AG04450 (cell line): ENCODE measurements at regions not wholly inside any gene's neighbourhood (a gene's known extent, or its start where the extent isn't known, plus 50 kb on each side); places are given as distances from the start of the nearest gene placed in this dataset.

Experiments used
- CTCF ChIA-PET: fragments of 300-600, 350-600 bp; formaldehyde crosslinking; extraction: SDS; loops from one replicate; lab custom pipeline; 2022; ENCODE audit warnings: antibody characterized with exemption, inconsistent platforms; lab: Charles Lee
- POLR2A ChIA-PET: fragments of 350-600 bp; formaldehyde crosslinking; extraction: SDS; loops from one replicate; lab custom pipeline; 2021; ENCODE audit warnings: antibody characterized with exemption, inconsistent platforms; lab: Yijun Ruan, JAX
- DNase-seq: peaks from one replicate; pipeline ENCODE4 v3.0.0-alpha.2; 2011; ENCODE audit warnings: low read depth, low spot score
- H3K27ac ChIP-seq: one replicate; pipeline ENCODE4 v1.5.1; 2012; ENCODE audit warnings: low read depth, low read length, control low read depth
- H3K27me3 ChIP-seq: one replicate; pipeline ENCODE4 v1.6.0; 2012; ENCODE audit warnings: low read length; ENCODE audit not compliant: control insufficient read depth, insufficient read depth
- H3K4me3 ChIP-seq: 2 replicates; pipeline ENCODE4 v1.5.1; 2011; ENCODE audit warnings: mild to moderate bottlenecking, low read depth, low read length, control low read depth
- H3K9me3 ChIP-seq: 2 replicates; pipeline ENCODE4 v1.5.1; 2012; ENCODE audit warnings: low read length; ENCODE audit not compliant: control insufficient read depth, insufficient read depth
- TF ChIP-seq, protein P1 (sequence below): IDR thresholded peaks from 2 replicates; pipeline ENCODE4 v1.5.1; 2011; ENCODE audit warnings: low read depth, low read length, control low read depth, inconsistent platforms

DNA sequence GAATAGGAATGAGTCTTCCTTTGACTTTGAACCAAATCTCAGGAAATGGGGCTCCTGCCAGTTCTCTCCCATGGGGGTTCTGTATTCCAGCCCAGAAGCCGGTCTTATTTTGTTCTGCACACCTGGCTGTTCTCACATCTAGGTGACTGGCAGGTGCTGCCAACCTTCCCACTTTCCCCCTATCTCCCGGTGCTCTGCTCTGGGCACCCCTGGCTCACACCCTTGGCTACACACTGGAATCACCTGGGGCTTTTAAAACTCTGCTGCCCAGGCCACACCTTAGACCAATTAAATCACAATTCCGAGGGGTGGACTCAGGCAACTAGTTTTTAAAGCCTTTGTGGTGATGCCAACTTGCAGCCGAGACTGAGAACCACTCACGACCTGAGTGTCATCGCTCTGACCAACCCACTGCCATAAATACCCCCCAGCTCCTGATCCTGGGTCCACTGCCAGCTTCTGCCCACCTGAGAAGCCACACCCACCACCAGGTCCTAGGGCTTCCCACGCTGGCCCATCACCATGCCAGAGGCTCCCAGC, 69.2 kb downstream of the KCNF1 start:
- Histone ChIP-seq H3K27ac (no peak overlapping the region), H3K9me3 (no peaks in the 10 kb centered on the region; the same call in 1 of the 2 replicates), H3K4me3 (no peak overlapping the region), H3K27me3 (no peaks in the 10 kb centered on the region)
- POLR2A ChIA-PET, result no interaction called here
- CTCF ChIA-PET, result no interaction called here
- DNase-seq, result no peak
- TF ChIP-seq, protein P1, sequence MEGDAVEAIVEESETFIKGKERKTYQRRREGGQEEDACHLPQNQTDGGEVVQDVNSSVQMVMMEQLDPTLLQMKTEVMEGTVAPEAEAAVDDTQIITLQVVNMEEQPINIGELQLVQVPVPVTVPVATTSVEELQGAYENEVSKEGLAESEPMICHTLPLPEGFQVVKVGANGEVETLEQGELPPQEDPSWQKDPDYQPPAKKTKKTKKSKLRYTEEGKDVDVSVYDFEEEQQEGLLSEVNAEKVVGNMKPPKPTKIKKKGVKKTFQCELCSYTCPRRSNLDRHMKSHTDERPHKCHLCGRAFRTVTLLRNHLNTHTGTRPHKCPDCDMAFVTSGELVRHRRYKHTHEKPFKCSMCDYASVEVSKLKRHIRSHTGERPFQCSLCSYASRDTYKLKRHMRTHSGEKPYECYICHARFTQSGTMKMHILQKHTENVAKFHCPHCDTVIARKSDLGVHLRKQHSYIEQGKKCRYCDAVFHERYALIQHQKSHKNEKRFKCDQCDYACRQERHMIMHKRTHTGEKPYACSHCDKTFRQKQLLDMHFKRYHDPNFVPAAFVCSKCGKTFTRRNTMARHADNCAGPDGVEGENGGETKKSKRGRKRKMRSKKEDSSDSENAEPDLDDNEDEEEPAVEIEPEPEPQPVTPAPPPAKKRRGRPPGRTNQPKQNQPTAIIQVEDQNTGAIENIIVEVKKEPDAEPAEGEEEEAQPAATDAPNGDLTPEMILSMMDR, result no peak

DNA sequence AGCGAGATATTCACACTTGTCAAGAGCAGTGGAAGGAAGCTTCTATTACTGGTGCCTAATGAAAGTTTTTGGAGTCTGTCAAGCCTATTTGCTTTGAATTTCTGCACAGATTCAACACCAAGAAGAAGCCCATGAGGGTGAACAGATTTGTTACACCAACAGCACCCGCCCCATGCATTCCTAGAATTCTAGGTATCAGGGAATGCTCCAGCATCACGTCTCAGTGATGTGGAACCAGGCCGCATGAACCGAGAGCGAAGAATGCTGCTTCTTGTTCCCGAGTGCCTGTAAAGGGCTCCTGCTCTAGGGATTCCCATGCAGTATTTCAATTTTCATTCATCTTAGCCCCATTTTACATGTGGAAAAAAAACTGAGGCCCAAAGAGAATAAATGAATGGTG, 69.7 kb downstream of the KCNF1 start:
- TF ChIP-seq, protein P1, result no peak
- Histone ChIP-seq H3K9me3 (no peaks in the 10 kb centered on the region; the same call in 1 of the 2 replicates), H3K27me3 (no peaks in the 10 kb centered on the region), H3K27ac (no peak overlapping the region), H3K4me3 (no peak overlapping the region)
- POLR2A ChIA-PET, result no interaction called here
- DNase-seq, result no peak
- CTCF ChIA-PET, result no interaction called here

DNA sequence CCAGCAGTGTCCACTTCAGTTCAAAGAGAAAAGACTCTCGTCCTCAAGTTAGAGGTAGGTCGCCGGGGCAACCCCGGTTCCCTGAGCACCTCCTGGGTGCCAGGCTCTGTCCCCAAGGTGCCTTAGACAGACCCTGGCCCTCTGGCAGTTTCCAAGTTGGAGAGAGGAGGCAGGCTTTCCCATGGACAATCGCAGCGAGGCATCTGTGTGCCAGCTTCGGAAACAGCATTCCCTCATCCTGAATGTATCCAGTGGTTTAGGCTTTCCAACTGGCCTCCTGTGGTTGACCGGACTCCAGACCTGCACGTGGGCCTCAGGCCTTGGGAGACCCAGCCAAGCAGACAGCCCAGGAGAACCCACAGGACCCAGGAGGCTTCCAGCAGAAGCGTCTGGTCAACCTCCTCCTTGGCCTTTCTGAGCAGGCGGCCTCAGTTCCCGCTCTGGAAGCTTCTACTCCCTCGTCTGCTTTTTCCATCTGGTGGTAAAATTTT, 70.3 kb downstream of the KCNF1 start:
- no peak overlapping the region for H3K4me3 ChIP-seq
- H3K27me3 ChIP-seq, result no peaks in the 10 kb centered on the region
- no peak overlapping the region for H3K27ac ChIP-seq
- no peaks in the 10 kb centered on the region; the same call in 1 of the 2 replicates for H3K9me3 ChIP-seq
- CTCF ChIA-PET, result interaction anchor here (0.6 kb wide), 1 partner anchor 70 kb away, joined by 3 read pairs; the partner anchor contains the start of gene KCNF1
- TF ChIP-seq, protein P1, result no peak
- POLR2A ChIA-PET, result no interaction called here
- DNase-seq, result no peak

DNA sequence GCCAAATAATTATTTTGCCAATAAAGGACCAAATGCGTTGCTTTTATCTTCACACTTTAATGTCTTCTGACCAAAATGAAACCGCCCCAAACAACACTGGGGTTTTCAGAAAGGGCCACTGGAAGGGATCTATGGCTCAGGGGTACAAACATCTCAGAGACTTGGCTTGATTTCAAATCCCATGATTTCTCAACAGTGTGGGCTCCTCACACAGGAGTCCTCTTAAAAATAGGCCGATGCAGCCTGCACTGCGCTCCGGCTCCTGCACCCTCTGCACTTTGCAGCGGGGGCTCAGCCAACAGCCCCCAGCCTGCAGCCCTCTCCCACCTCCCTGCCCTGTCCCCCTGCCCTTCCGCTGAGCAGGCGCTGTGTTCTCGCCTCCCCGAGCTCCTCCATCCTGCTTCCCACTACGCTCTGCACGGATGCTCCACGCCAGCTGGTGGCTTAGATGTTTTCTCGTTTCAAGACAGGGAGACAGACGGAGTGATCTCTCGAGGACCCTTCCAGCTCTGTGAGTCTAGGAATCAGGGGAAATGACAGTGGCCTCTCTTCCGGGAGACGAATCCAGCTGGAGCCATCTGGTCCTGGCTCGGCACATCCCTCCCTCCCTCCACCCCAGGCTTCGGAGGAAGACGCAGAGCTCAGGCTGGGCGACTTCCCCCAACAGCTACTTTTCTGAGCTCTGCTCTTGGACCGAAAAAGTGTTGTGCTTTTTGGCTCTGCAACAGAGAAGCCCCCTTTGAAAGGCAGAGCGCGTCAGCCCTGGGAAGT, 71.4 kb downstream of the KCNF1 start:
- CTCF ChIA-PET, result interaction anchor here (1.2 to 1.4 kb wide), 3 partner anchors 20 to 151 kb away, joined by 3 to 4 read pairs (median 3); no protein-coding TSS in a partner anchor
- TF ChIP-seq, protein P1, result no peak
- Histone ChIP-seq H3K27ac (no peak overlapping the region), H3K27me3 (no peaks in the 10 kb centered on the region), H3K4me3 (peak overlapping the region; percentile 41), H3K9me3 (no peaks in the 10 kb centered on the region; the same call in 1 of the 2 replicates)
- no peak for DNase-seq
- POLR2A ChIA-PET, result no interaction called here

DNA sequence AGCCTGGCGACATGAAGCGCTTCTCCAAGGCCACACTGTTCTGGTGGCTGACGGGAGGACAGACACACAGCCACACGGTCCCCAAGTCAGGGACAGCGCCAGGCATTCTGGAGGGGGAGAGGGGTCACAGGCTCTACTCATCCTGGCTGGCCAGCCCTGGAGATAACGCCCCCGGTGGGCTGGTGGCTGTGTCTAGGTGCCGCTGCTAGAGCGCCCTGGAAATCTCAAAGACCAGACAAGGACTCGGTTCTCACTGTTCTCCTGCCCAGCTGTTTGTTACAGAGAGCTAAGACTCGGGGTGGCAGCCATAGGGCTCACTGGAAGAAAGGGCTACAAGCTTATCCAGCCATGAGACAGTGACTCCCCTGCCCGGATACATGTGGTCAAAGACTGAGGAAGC, 72.0 kb downstream of the KCNF1 start:
- ChIA-PET POLR2A (no interaction called here), CTCF (interaction anchor here (1.2 to 1.4 kb wide), 3 partner anchors 21 to 151 kb away, joined by 3 to 4 read pairs (median 3); no protein-coding TSS in a partner anchor)
- DNase-seq, result no peak
- Histone ChIP-seq H3K9me3 (no peaks in the 10 kb centered on the region; the same call in 1 of the 2 replicates), H3K27me3 (no peaks in the 10 kb centered on the region), H3K27ac (no peak overlapping the region), H3K4me3 (0 out of 2 replicates have a peak overlapping the region, but pooled peaks have one; percentile 41)
- TF ChIP-seq, protein P1, result no peak
